ENCODE measurements at regions not wholly inside any gene's neighbourhood (a gene's known extent, or its start where the extent isn't known, plus 50 kb on each side); places are given as distances from the start of the nearest gene placed in this dataset.

DNA sequence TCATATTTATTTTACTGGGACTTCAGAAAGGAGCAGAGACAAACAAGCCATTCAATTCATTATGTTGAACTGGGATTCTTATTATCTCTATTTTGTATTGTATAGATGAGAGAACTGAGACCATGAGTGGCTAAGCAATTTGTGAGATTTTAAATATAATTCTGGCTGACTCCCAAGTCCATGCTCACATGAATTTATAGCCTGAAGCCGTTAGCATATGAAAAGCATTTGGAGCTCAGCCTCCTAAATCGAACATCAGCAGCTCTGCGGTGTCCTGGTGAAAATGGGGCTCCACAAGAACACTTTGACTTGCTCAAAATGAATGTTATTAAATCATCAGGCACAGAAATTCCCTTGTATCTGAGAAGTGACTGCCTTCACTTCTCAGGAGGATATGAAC lies 96.8 kb upstream of the DPT start:
- Mint-ChIP-seq H3K4me3 (ENCODE audit: low read depth, unreplicated experiment) (no peak overlapping the region), H3K9me3 (ENCODE audit: low read depth, unreplicated experiment) (peaks cover 3% of the 10 kb centered on the region), H3K27ac (ENCODE audit: unreplicated experiment) (no peak overlapping the region), H3K36me3 (ENCODE audit: insufficient read depth, unreplicated experiment) (no peaks in the 10 kb centered on the region), H3K27me3 (ENCODE audit: unreplicated experiment) (no peaks in the 10 kb centered on the region), H3K4me1 (ENCODE audit: low read depth, unreplicated experiment) (peaks cover 13% of the 10 kb centered on the region)
- DNase-seq: no peak
- intact Hi-C loops (cut with micrococcal nuclease; ENCODE audit: unreplicated experiment): no loop called here
- CTCF ChIA-PET: no interaction called here
- TF ChIP-seq, protein P1, sequence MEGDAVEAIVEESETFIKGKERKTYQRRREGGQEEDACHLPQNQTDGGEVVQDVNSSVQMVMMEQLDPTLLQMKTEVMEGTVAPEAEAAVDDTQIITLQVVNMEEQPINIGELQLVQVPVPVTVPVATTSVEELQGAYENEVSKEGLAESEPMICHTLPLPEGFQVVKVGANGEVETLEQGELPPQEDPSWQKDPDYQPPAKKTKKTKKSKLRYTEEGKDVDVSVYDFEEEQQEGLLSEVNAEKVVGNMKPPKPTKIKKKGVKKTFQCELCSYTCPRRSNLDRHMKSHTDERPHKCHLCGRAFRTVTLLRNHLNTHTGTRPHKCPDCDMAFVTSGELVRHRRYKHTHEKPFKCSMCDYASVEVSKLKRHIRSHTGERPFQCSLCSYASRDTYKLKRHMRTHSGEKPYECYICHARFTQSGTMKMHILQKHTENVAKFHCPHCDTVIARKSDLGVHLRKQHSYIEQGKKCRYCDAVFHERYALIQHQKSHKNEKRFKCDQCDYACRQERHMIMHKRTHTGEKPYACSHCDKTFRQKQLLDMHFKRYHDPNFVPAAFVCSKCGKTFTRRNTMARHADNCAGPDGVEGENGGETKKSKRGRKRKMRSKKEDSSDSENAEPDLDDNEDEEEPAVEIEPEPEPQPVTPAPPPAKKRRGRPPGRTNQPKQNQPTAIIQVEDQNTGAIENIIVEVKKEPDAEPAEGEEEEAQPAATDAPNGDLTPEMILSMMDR (IDR thresholded peaks at IDR 0.05; ENCODE audit: unreplicated experiment): no peak
- no TSS peak for BruUV-seq (replicated peaks)

DNA sequence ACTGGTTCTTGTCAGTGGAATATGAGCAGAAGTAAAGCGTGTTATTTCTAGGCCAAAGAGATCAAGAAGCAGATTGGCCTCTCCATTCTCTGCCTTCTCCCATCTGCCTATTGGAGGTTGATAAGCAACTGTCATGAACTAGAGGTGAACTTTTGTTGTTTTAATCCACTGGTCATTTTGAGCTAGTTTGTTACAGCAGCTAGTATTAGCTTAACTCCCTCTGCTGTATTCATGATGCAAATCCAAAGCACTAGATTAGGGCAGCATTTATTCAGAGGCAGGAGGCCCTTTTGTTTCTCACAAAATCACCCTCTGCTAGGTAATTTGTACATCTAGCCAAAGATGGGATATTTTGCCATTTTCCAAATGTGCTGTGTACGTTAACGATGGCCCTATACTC lies 97.3 kb upstream of the DPT start:
- BruUV-seq (replicated peaks): no TSS peak
- intact Hi-C loops (cut with micrococcal nuclease; ENCODE audit: unreplicated experiment): no loop called here
- Mint-ChIP-seq H3K4me3 (ENCODE audit: low read depth, unreplicated experiment) (no peak overlapping the region), H3K27ac (ENCODE audit: unreplicated experiment) (no peak overlapping the region), H3K4me1 (ENCODE audit: low read depth, unreplicated experiment) (peaks cover 18% of the 10 kb centered on the region), H3K36me3 (ENCODE audit: insufficient read depth, unreplicated experiment) (no peaks in the 10 kb centered on the region), H3K9me3 (ENCODE audit: low read depth, unreplicated experiment) (peaks cover 3% of the 10 kb centered on the region), H3K27me3 (ENCODE audit: unreplicated experiment) (no peaks in the 10 kb centered on the region)
- TF ChIP-seq, protein P1 (IDR thresholded peaks at IDR 0.05; ENCODE audit: unreplicated experiment): no peak
- DNase-seq: no peak
- CTCF ChIA-PET: no interaction called here

DNA sequence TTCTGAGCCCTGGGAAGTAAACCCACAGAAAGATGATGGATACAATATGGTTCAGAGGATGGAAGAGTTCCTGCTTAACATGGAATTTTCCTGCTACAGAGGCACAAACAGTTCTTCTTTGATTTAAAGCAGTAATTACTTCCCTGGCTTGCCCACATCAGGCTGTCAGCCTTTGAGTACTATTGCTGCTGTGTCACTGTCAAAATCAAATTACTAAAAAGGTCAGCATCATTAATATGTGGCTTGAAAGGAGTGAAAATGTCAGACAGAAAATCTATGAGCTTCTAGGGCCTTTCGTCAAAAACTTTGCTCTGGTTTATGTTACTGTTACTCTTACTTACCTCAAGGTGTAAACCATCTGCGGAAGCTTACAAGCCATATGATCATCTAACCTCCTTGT lies 98.6 kb upstream of the DPT start:
- CTCF ChIA-PET: no interaction called here
- H3K4me3 Mint-ChIP-seq (ENCODE audit: low read depth, unreplicated experiment): no peak overlapping the region
- no peaks in the 10 kb centered on the region for H3K27me3 Mint-ChIP-seq (ENCODE audit: unreplicated experiment)
- DNase-seq: no peak
- no TSS peak for BruUV-seq (replicated peaks)
- H3K27ac Mint-ChIP-seq (ENCODE audit: unreplicated experiment): no peak overlapping the region
- intact Hi-C loops (cut with micrococcal nuclease; ENCODE audit: unreplicated experiment): no loop called here
- peaks cover 3% of the 10 kb centered on the region for H3K9me3 Mint-ChIP-seq (ENCODE audit: low read depth, unreplicated experiment)
- H3K4me1 Mint-ChIP-seq (ENCODE audit: low read depth, unreplicated experiment): peaks cover 23% of the 10 kb centered on the region
- TF ChIP-seq, protein P1 (IDR thresholded peaks at IDR 0.05; ENCODE audit: unreplicated experiment): no peak
- H3K36me3 Mint-ChIP-seq (ENCODE audit: insufficient read depth, unreplicated experiment): no peaks in the 10 kb centered on the region

DNA sequence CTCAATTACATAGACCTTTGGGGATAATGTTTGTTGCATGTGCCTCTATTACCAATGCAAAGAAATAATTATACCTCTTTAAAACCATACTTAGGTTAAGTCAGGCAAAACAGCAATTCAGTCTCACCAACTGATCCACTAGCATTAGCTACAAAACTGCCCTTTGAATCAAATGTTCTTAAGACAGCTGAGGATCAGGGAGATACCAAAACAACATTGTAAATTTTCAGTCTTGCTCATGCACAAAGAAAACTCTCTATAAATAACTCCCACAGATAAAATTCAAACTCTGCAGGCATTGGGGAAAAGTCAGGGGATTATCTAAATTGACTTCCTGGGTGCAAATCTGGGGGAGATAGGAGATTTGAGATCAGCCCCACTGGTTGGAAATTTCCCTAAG lies 100.9 kb upstream of the DPT start:
- no peak for DNase-seq
- intact Hi-C loops (cut with micrococcal nuclease; ENCODE audit: unreplicated experiment): no loop called here
- Mint-ChIP-seq H3K4me3 (ENCODE audit: low read depth, unreplicated experiment) (no peak overlapping the region), H3K27me3 (ENCODE audit: unreplicated experiment) (no peaks in the 10 kb centered on the region), H3K27ac (ENCODE audit: unreplicated experiment) (no peak overlapping the region), H3K9me3 (ENCODE audit: low read depth, unreplicated experiment) (peaks cover under 1% of the 10 kb centered on the region), H3K36me3 (ENCODE audit: insufficient read depth, unreplicated experiment) (no peaks in the 10 kb centered on the region), H3K4me1 (ENCODE audit: low read depth, unreplicated experiment) (peaks cover 37% of the 10 kb centered on the region)
- CTCF ChIA-PET: no interaction called here
- TF ChIP-seq, protein P1 (IDR thresholded peaks at IDR 0.05; ENCODE audit: unreplicated experiment): no peak
- no TSS peak for BruUV-seq (replicated peaks)

DNA sequence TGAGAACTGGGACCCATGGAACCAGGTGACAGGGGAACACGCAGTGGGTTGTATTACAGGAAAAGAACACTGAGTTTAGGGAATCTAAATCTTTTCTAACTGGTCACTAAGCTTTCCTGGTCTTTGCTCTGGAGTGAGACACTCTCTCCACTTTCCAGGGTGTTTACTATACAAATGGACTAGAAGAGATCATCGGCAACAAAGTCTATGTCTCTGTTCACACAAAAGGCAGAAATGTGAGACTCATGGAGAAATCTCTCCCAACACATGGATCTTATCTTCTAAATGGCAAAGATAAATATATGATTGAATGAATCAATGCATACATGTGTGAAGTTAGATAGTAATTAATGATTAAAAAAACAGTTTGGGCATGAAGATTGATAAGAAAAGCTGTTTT lies 101.6 kb upstream of the DPT start:
- Mint-ChIP-seq H3K9me3 (ENCODE audit: low read depth, unreplicated experiment) (no peaks in the 10 kb centered on the region), H3K36me3 (ENCODE audit: insufficient read depth, unreplicated experiment) (no peaks in the 10 kb centered on the region), H3K27ac (ENCODE audit: unreplicated experiment) (no peak overlapping the region), H3K4me1 (ENCODE audit: low read depth, unreplicated experiment) (peaks cover 41% of the 10 kb centered on the region), H3K4me3 (ENCODE audit: low read depth, unreplicated experiment) (no peak overlapping the region), H3K27me3 (ENCODE audit: unreplicated experiment) (no peaks in the 10 kb centered on the region)
- TF ChIP-seq, protein P1 (IDR thresholded peaks at IDR 0.05; ENCODE audit: unreplicated experiment): no peak
- intact Hi-C loops (cut with micrococcal nuclease; ENCODE audit: unreplicated experiment): no loop called here
- BruUV-seq (replicated peaks): no TSS peak
- CTCF ChIA-PET: no interaction called here
- no peak for DNase-seq

All from Calu3 (cell line).